Type B pancreatic cell (in vitro differentiated cells): ENCODE measurements at regions not wholly inside any gene's neighbourhood (a gene's known extent, or its start where the extent isn't known, plus 50 kb on each side); places are given as distances from the start of the nearest gene placed in this dataset.

Experiments used
- DNase-seq: peaks from one replicate; pipeline ENCODE4 v3.0.0; 2021; ENCODE audit warnings: mixed read lengths; ENCODE audit not compliant: unreplicated experiment; ENCODE audit errors: extremely low spot score
- H3K27ac Mint-ChIP-seq: 2 replicates; pipeline ENCODE4 v1.8.0; 2021; ENCODE audit warnings: mild to moderate bottlenecking, mixed read lengths
- H3K27me3 Mint-ChIP-seq: 2 replicates; pipeline ENCODE4 v1.8.0; 2021; ENCODE audit warnings: mixed read lengths
- H3K36me3 Mint-ChIP-seq: 2 replicates; pipeline ENCODE4 v1.8.0; 2021; ENCODE audit warnings: mixed read lengths
- H3K4me1 Mint-ChIP-seq: one replicate; pipeline ENCODE4 v1.8.0; 2021; ENCODE audit warnings: mixed read lengths; ENCODE audit not compliant: unreplicated experiment
- H3K4me3 Mint-ChIP-seq: 2 replicates; pipeline ENCODE4 v1.8.0; 2021; ENCODE audit warnings: mild to moderate bottlenecking, mixed read lengths
- H3K9me3 Mint-ChIP-seq: 2 replicates; pipeline ENCODE4 v1.8.0; 2021; ENCODE audit warnings: mixed read lengths
- TF ChIP-seq, protein P1 (sequence below): fragments of 200-600 bp; sonication (generic); conservative IDR thresholded peaks from 2 replicates; pipeline ENCODE4 v1.5.0; 2021; ENCODE audit warnings: antibody characterized with exemption, mild to moderate bottlenecking

DNA sequence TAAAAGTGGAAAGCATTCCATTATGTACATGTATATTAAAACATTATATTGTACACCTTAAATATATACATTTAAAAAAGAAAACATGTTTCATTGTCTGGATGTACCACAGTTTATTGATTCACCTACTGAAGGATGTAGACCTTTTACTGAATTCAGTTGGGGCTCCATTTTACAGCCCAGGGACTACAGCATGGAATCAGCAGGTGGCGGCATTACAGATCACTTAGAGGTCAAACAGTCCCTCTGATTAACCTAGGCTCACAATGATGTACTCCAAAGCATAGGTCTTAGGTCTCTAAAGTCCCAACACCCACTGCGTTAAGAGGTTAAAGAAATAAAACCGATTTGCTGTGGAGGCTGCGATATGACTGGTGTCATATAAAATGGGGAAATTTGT lies 490.9 kb downstream of the SHISA9 start:
- H3K27ac Mint-ChIP-seq = no peak overlapping the region
- no peak overlapping the region for H3K4me3 Mint-ChIP-seq
- TF ChIP-seq, protein P1, sequence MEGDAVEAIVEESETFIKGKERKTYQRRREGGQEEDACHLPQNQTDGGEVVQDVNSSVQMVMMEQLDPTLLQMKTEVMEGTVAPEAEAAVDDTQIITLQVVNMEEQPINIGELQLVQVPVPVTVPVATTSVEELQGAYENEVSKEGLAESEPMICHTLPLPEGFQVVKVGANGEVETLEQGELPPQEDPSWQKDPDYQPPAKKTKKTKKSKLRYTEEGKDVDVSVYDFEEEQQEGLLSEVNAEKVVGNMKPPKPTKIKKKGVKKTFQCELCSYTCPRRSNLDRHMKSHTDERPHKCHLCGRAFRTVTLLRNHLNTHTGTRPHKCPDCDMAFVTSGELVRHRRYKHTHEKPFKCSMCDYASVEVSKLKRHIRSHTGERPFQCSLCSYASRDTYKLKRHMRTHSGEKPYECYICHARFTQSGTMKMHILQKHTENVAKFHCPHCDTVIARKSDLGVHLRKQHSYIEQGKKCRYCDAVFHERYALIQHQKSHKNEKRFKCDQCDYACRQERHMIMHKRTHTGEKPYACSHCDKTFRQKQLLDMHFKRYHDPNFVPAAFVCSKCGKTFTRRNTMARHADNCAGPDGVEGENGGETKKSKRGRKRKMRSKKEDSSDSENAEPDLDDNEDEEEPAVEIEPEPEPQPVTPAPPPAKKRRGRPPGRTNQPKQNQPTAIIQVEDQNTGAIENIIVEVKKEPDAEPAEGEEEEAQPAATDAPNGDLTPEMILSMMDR = no peak
- H3K36me3 Mint-ChIP-seq = no peaks in the 10 kb centered on the region
- no peaks in the 10 kb centered on the region for H3K27me3 Mint-ChIP-seq
- no peaks in the 10 kb centered on the region for H3K9me3 Mint-ChIP-seq
- H3K4me1 Mint-ChIP-seq = no peaks in the 10 kb centered on the region
- DNase-seq = no peak

DNA sequence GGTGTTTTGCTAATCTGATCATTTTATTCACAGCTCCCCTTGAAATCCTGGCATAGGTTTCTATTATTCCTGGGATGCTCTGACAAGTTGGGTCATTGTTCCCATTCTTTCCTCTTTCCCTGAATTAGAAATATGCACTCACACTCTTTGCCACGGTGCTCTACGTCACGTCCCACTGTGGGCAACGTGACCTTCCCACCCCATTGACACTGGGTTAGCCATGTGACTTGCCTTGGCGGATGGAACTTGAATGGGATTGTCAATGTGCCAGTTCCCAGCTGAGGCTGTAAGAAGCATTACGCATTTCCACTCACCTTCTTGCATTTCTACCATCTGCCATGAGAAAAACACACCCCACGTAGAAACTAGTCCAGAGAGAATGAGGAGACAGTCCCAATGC lies 492.4 kb downstream of the SHISA9 start:
- TF ChIP-seq, protein P1 = no peak
- Mint-ChIP-seq H3K27me3 (no peaks in the 10 kb centered on the region), H3K27ac (no peak overlapping the region), H3K9me3 (no peaks in the 10 kb centered on the region), H3K4me3 (no peak overlapping the region), H3K36me3 (no peaks in the 10 kb centered on the region), H3K4me1 (no peaks in the 10 kb centered on the region)
- DNase-seq = no peak

DNA sequence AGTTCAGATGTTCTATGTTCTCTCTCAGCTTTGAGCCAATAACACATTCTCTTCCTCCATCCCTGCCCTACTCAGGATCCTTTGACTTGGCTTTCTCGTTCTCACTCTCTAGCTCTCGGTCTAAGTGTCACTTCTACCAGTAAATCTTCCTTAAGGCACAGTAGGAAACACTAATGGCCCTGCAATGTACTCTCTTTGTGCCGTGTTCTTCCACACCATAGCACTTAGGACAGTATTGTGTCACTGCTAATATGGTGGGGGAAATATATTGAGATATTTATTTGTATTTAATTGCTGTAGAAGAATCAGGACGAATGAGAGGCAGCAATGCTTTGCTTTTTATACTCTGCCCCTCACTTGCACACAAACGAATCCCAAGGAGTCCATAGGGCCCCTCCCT lies 493.1 kb downstream of the SHISA9 start:
- no peak overlapping the region for H3K27ac Mint-ChIP-seq
- H3K4me1 Mint-ChIP-seq = no peaks in the 10 kb centered on the region
- no peaks in the 10 kb centered on the region for H3K27me3 Mint-ChIP-seq
- DNase-seq = no peak
- TF ChIP-seq, protein P1 = no peak
- no peak overlapping the region for H3K4me3 Mint-ChIP-seq
- H3K9me3 Mint-ChIP-seq = no peaks in the 10 kb centered on the region
- no peaks in the 10 kb centered on the region for H3K36me3 Mint-ChIP-seq

DNA sequence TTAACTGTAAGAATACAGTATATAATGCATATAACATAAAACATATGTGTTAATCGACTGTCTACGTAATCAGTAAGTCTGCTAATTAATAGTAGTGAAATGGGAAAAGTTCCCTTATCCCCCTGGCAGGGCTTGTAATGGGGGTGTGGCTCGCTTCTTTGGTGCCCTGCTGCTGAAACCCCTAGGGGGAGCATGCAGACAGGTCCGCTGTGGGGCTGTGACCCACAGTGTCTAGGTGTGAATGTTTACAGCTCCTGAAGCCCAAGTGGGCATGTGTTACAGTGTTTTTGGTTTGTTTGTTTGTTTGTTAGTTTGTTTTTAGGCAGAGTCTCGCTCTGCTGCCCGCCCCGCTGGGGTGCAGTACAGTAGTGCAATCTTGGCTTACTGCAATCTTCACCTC lies 495.7 kb downstream of the SHISA9 start:
- no peak for DNase-seq
- Mint-ChIP-seq H3K27ac (no peak overlapping the region), H3K4me3 (no peak overlapping the region), H3K4me1 (no peaks in the 10 kb centered on the region), H3K36me3 (no peaks in the 10 kb centered on the region), H3K9me3 (no peaks in the 10 kb centered on the region), H3K27me3 (no peaks in the 10 kb centered on the region)
- TF ChIP-seq, protein P1 = no peak

DNA sequence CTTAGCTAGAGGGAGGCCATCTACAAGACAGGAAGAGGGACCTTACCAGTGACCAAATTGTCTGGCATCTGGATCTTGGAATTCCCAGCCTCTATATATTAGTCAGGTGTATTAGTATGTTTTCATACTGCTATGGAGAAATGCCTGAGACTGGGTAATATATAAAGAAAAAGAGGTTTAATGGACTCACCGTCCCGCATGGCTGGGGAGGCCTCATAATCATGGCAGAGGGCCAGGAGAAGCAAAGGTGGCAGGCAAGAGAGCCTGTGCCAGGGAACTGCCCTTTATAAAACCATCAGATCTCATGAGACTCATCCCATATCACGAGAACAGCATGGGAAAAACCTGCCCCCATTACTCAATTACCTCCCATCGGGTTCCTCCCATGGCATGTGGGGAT lies 500.2 kb downstream of the SHISA9 start:
- no peak for DNase-seq
- TF ChIP-seq, protein P1 = no peak
- Mint-ChIP-seq H3K4me3 (no peak overlapping the region), H3K4me1 (no peaks in the 10 kb centered on the region), H3K27me3 (peaks cover 7% of the 10 kb centered on the region), H3K9me3 (no peaks in the 10 kb centered on the region), H3K27ac (no peak overlapping the region), H3K36me3 (no peaks in the 10 kb centered on the region)

DNA sequence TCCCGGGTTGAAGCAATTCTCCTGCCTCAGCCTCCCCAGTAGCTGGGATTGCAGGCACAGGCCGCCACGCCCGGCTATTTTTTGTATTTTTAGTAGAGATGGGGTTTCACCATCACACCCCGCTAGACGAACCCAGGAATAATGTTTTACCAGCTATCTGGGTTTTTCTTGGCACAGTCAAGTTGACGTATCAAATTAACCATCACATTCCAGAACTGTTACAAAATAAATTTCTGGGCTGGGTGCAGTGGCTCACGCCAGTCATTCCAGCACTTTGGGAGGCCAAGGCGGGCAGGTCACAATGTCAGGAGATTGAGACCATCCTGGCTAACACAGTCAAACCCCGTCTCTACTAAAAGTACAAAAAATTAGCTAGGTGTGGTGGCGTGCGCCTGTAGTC lies 501.2 kb downstream of the SHISA9 start:
- H3K4me1 Mint-ChIP-seq = no peaks in the 10 kb centered on the region
- no peaks in the 10 kb centered on the region for H3K9me3 Mint-ChIP-seq
- no peak overlapping the region for H3K4me3 Mint-ChIP-seq
- TF ChIP-seq, protein P1 = no peak
- no peak for DNase-seq
- H3K36me3 Mint-ChIP-seq = no peaks in the 10 kb centered on the region
- H3K27ac Mint-ChIP-seq = no peak overlapping the region
- peaks cover 7% of the 10 kb centered on the region for H3K27me3 Mint-ChIP-seq
